Glutamatergic neuron (in vitro differentiated cells): ENCODE measurements at regions not wholly inside any gene's neighbourhood (a gene's known extent, or its start where the extent isn't known, plus 50 kb on each side); places are given as distances from the start of the nearest gene placed in this dataset.

Experiments used
- DNase-seq: peaks from one replicate; pipeline ENCODE4 v3.0.0; 2022
- H3K27ac Mint-ChIP-seq: one replicate; pipeline ENCODE4 v1.8.0; 2020; ENCODE audit warnings: mild to moderate bottlenecking, mixed read lengths, inconsistent platforms; ENCODE audit not compliant: unreplicated experiment
- H3K27me3 Mint-ChIP-seq: one replicate; pipeline ENCODE4 v1.8.0; 2020; ENCODE audit warnings: mild to moderate bottlenecking, moderate library complexity, mixed read lengths, inconsistent platforms; ENCODE audit not compliant: unreplicated experiment
- H3K36me3 Mint-ChIP-seq: one replicate; pipeline ENCODE4 v1.8.0; 2020; ENCODE audit warnings: mild to moderate bottlenecking, mixed read lengths, inconsistent platforms; ENCODE audit not compliant: unreplicated experiment
- H3K4me1 Mint-ChIP-seq: one replicate; pipeline ENCODE4 v1.8.0; 2020; ENCODE audit warnings: mild to moderate bottlenecking, low read depth, mixed read lengths, inconsistent platforms; ENCODE audit not compliant: unreplicated experiment
- H3K4me3 Mint-ChIP-seq: one replicate; pipeline ENCODE4 v1.8.0; 2020; ENCODE audit warnings: mild to moderate bottlenecking, mixed read lengths, inconsistent platforms; ENCODE audit not compliant: unreplicated experiment
- H3K9me3 Mint-ChIP-seq: one replicate; pipeline ENCODE4 v1.8.0; 2020; ENCODE audit warnings: mild to moderate bottlenecking, moderate library complexity, mixed read lengths, inconsistent platforms; ENCODE audit not compliant: unreplicated experiment
- TF ChIP-seq, protein P1 (sequence below): fragments of 200-600 bp; sonication (generic); IDR thresholded peaks from one replicate; pipeline ENCODE4 v1.5.0; 2021; ENCODE audit not compliant: partially characterized antibody, unreplicated experiment

GRCh38 chr3:182436547-182436946 is 356.8 kb upstream of the ATP11B start:
- no peak overlapping the region for H3K27ac Mint-ChIP-seq
- TF ChIP-seq, protein P1, sequence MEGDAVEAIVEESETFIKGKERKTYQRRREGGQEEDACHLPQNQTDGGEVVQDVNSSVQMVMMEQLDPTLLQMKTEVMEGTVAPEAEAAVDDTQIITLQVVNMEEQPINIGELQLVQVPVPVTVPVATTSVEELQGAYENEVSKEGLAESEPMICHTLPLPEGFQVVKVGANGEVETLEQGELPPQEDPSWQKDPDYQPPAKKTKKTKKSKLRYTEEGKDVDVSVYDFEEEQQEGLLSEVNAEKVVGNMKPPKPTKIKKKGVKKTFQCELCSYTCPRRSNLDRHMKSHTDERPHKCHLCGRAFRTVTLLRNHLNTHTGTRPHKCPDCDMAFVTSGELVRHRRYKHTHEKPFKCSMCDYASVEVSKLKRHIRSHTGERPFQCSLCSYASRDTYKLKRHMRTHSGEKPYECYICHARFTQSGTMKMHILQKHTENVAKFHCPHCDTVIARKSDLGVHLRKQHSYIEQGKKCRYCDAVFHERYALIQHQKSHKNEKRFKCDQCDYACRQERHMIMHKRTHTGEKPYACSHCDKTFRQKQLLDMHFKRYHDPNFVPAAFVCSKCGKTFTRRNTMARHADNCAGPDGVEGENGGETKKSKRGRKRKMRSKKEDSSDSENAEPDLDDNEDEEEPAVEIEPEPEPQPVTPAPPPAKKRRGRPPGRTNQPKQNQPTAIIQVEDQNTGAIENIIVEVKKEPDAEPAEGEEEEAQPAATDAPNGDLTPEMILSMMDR = no peak

DNA sequence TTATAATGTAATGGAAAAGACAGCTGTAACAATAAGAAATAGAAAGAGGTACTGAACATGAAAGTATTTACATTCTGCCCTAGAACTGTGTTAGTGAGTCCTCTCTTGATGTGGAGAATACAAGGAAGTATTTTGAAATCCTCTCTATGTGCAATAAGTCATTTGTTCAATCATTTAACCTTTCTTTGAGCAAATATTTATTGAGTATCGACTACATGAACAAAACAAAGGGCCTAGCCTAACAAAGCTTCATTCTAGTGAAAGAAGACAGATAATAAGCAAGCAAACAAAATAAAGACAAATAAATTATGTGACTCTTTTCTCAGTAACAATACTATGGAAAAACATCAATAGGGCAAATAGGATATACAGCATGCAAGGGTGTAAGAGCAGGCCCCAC is 354.9 kb upstream of the ATP11B start:
- Mint-ChIP-seq H3K4me3 (no peak overlapping the region), H3K36me3 (no peaks in the 10 kb centered on the region), H3K4me1 (no peaks in the 10 kb centered on the region), H3K27me3 (no peaks in the 10 kb centered on the region), H3K9me3 (no peaks in the 10 kb centered on the region), H3K27ac (no peak overlapping the region)
- no peak for DNase-seq
- TF ChIP-seq, protein P1 = no peak

More at GRCh38 chr3:182436547-182436946, 356.8 kb upstream of the ATP11B start:
- H3K4me3 Mint-ChIP-seq = no peak overlapping the region
- no peaks in the 10 kb centered on the region for H3K9me3 Mint-ChIP-seq
- H3K27me3 Mint-ChIP-seq = peaks cover 2% of the 10 kb centered on the region
- no peaks in the 10 kb centered on the region for H3K4me1 Mint-ChIP-seq
- no peak for DNase-seq
- no peaks in the 10 kb centered on the region for H3K36me3 Mint-ChIP-seq

- no peak overlapping the region for H3K27ac Mint-ChIP-seq
- H3K4me1 Mint-ChIP-seq = no peaks in the 10 kb centered on the region
- no peak overlapping the region for H3K4me3 Mint-ChIP-seq
- H3K27me3 Mint-ChIP-seq = no peaks in the 10 kb centered on the region
- no peak for DNase-seq
- H3K9me3 Mint-ChIP-seq = no peaks in the 10 kb centered on the region
- TF ChIP-seq, protein P1 = no peak
- no peaks in the 10 kb centered on the region for H3K36me3 Mint-ChIP-seq
These were observed 353.2 kb upstream of the ATP11B start for GRCh38 chr3:182440101-182440500.

DNA sequence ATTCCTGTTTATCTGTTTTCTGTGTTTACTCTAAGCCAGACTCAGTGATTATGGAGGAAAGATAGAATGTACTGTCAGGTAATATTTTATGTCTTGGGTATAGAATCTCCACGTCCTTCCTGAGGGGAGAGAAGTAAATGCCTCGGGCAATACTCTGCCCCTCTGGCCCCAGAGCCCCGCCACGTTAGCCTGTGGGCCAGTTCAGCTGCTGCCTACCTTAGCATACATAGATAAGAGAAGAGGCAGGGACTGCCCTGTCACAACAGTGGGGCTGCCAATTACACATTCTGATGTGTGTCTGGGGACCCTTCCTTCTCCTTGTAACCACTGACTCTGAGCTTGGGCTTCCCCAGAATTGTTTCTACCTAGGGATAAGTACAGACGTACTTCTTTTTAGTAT is 347.7 kb upstream of the ATP11B start:
- Mint-ChIP-seq H3K27ac (no peak overlapping the region), H3K4me1 (peaks cover 7% of the 10 kb centered on the region), H3K9me3 (no peaks in the 10 kb centered on the region), H3K27me3 (no peaks in the 10 kb centered on the region), H3K4me3 (no peak overlapping the region), H3K36me3 (no peaks in the 10 kb centered on the region)
- TF ChIP-seq, protein P1 = no peak
- no peak for DNase-seq

DNA sequence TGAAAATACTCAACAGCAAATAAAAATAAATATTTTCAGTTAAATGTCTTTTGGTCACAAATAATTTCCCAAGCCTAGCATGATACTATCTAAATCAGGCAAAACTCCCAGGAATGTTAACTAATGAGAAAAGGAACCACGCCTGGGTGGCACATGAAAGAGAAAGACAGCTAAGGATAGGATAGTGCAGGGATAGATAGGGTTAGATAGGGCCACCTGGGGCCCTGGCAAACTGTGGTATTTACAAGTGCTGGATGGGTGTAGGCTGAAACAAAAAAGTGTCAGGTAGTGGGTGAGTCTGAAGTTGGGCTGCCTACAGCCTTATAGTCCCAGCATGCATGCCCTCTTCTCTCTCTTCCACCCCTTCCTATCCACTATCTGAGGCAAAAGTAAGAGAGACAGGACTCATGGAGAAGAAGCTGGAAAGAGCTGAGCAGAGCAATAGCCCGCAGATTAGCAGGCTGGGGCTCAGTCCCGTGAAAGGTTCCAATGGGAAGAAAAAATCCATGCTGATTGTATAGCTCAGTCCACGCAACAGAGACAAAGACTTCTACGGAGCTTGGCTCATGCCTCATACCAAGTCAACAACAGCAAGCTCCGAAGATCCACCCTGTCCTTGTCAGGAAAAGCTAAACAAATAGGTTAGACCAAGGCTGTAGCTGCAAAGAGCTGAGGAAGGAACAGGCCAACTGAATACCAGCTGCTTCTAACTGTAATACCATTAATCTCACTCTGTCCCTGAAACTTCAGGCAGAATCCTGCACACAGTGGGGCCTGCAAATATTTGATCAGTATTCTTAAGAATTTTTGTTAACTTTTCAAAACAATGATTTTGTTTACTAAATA is 342.1 kb upstream of the ATP11B start:
- no peaks in the 10 kb centered on the region for H3K36me3 Mint-ChIP-seq
- H3K9me3 Mint-ChIP-seq = no peaks in the 10 kb centered on the region
- peaks cover 3% of the 10 kb centered on the region for H3K4me1 Mint-ChIP-seq
- DNase-seq = no peak
- TF ChIP-seq, protein P1 = no peak
- no peaks in the 10 kb centered on the region for H3K27me3 Mint-ChIP-seq
- H3K4me3 Mint-ChIP-seq = no peak overlapping the region
- H3K27ac Mint-ChIP-seq = no peak overlapping the region
